ENCODE measurements at regions not wholly inside any gene's neighbourhood (a gene's known extent, or its start where the extent isn't known, plus 50 kb on each side); places are given as distances from the start of the nearest gene placed in this dataset.

DNA sequence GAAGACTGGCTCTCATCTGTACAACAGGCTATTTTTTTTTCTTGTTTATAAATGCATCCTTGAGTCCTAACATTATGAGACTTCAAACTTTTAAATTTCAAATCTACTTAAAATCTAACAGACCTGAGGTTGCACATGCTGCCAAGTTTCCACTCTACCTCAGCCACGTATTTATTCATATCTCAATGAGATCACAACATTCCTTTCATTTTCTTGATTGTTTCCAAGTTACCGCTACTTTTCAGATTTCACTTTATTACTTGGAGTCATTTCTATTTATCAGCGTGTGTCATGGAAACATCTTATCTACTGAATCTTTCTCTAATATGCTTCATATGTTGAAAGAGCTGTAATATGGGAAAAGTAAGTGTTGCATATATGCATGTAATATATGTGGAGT is 1257.5 kb upstream of the ATXN8OS start:
- H3K4me1 ChIP-seq, result no peaks in the 10 kb centered on the region
- no peaks in the 10 kb centered on the region for H3K27me3 Mint-ChIP-seq (ENCODE audit: insufficient read depth, unreplicated experiment)
- H3K4me3 ChIP-seq (ENCODE audit: low read depth, low read length), result no peak overlapping the region
- no peaks in the 10 kb centered on the region for H3K4me1 Mint-ChIP-seq (ENCODE audit: low read depth, unreplicated experiment)
- no peak overlapping the region for H3K27ac Mint-ChIP-seq (ENCODE audit: unreplicated experiment)
- ChIA-PET CTCF (no interaction called here), POLR2A (no interaction called here)
- no TSS peak for BruUV-seq (replicated peaks)
- no peaks in the 10 kb centered on the region for H3K36me3 Mint-ChIP-seq (ENCODE audit: insufficient read depth, unreplicated experiment)
- no peaks in the 10 kb centered on the region for H3K36me3 ChIP-seq (ENCODE audit: control insufficient read depth, insufficient read depth, low read length)
- no peak for DNase-seq
- H3K4me3 Mint-ChIP-seq (ENCODE audit: unreplicated experiment), result no peak overlapping the region
- no peaks in the 10 kb centered on the region for H3K9me3 ChIP-seq
- peaks cover 3% of the 10 kb centered on the region for H3K9me3 Mint-ChIP-seq (ENCODE audit: unreplicated experiment)
- intact Hi-C loops (cut with micrococcal nuclease; ENCODE audit: unreplicated experiment), result no loop called here
- TF ChIP-seq, protein P1, sequence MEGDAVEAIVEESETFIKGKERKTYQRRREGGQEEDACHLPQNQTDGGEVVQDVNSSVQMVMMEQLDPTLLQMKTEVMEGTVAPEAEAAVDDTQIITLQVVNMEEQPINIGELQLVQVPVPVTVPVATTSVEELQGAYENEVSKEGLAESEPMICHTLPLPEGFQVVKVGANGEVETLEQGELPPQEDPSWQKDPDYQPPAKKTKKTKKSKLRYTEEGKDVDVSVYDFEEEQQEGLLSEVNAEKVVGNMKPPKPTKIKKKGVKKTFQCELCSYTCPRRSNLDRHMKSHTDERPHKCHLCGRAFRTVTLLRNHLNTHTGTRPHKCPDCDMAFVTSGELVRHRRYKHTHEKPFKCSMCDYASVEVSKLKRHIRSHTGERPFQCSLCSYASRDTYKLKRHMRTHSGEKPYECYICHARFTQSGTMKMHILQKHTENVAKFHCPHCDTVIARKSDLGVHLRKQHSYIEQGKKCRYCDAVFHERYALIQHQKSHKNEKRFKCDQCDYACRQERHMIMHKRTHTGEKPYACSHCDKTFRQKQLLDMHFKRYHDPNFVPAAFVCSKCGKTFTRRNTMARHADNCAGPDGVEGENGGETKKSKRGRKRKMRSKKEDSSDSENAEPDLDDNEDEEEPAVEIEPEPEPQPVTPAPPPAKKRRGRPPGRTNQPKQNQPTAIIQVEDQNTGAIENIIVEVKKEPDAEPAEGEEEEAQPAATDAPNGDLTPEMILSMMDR (IDR thresholded peaks at IDR 0.05; ENCODE audit: insufficient read depth in 1 of 2, low read depth in 1 of 2, low read length in 1 of 2, severe bottlenecking in 1 of 2, unreplicated experiment in 1 of 2), result no peak
- H3K27me3 ChIP-seq (replicated peaks; ENCODE audit: control insufficient read depth, insufficient read depth, low read length), result no peaks in the 10 kb centered on the region

DNA sequence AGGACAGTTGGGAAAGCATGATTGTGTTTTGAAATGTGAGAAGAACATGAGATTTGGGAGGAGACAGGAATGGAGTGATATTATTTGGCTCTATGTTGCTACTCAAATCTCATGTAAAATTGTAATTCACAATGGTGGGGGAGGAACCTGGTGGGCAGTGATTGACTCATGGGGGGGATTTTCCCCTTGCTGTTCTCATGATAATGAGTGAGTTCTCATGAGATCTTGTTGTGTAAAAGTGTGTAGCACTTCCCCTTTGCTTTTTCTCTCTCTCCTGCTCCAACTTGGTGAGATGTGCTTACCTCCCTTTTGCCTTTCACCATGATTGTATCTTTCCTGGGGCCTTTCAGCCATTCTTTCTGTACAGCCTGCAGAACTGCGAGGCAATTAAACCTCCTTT is 1261.0 kb upstream of the ATXN8OS start:
- intact Hi-C loops (cut with micrococcal nuclease; ENCODE audit: unreplicated experiment), result no loop called here
- POLR2A ChIA-PET, result no interaction called here

DNA sequence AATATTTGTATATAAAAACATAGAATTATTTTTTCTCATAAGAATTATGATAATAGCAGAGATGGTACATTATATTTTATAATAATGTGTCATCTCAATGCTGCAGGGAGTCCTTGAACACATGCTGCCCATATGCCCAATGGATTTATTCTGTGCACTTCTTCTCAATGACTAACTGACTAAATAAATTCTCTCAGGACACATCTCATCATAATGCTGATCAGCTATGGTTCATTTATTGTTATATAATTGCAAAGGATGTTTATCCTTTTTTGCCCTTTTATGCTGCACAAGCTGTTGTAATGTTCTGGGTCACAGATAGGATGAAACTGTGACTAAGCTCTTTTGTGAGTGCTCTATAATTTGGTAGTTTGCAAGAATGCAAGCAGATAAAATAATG is 1273.3 kb upstream of the ATXN8OS start:
- Mint-ChIP-seq H3K9me3 (ENCODE audit: unreplicated experiment) (peaks cover 6% of the 10 kb centered on the region), H3K27ac (ENCODE audit: unreplicated experiment) (no peak overlapping the region), H3K4me1 (ENCODE audit: low read depth, unreplicated experiment) (no peaks in the 10 kb centered on the region), H3K27me3 (ENCODE audit: insufficient read depth, unreplicated experiment) (peaks cover 7% of the 10 kb centered on the region), H3K4me3 (ENCODE audit: unreplicated experiment) (no peak overlapping the region), H3K36me3 (ENCODE audit: insufficient read depth, unreplicated experiment) (no peaks in the 10 kb centered on the region)
- Histone ChIP-seq H3K9me3 (no peaks in the 10 kb centered on the region; the same call in 1 of the 2 replicates), H3K4me3 (ENCODE audit: low read depth, low read length) (no peak overlapping the region), H3K36me3 (ENCODE audit: control insufficient read depth, insufficient read depth, low read length) (no peaks in the 10 kb centered on the region), H3K4me1 (no peaks in the 10 kb centered on the region), H3K27me3 (replicated peaks; ENCODE audit: control insufficient read depth, insufficient read depth, low read length) (no peaks in the 10 kb centered on the region)
- BruUV-seq (replicated peaks), result no TSS peak
- TF ChIP-seq, protein P1 (IDR thresholded peaks at IDR 0.05; ENCODE audit: insufficient read depth in 1 of 2, low read depth in 1 of 2, low read length in 1 of 2, severe bottlenecking in 1 of 2, unreplicated experiment in 1 of 2), result no peak
- ChIA-PET POLR2A (no interaction called here), CTCF (no interaction called here)
- no peak for DNase-seq
- intact Hi-C loops (cut with micrococcal nuclease; ENCODE audit: unreplicated experiment), result no loop called here

More for the DNA sequence above, 1261.0 kb upstream of the ATXN8OS start:
- DNase-seq, result no peak
- Mint-ChIP-seq H3K9me3 (ENCODE audit: unreplicated experiment) (peaks cover 10% of the 10 kb centered on the region), H3K4me1 (ENCODE audit: low read depth, unreplicated experiment) (no peaks in the 10 kb centered on the region), H3K27me3 (ENCODE audit: insufficient read depth, unreplicated experiment) (no peaks in the 10 kb centered on the region), H3K27ac (ENCODE audit: unreplicated experiment) (no peak overlapping the region), H3K36me3 (ENCODE audit: insufficient read depth, unreplicated experiment) (no peaks in the 10 kb centered on the region), H3K4me3 (ENCODE audit: unreplicated experiment) (no peak overlapping the region)
- Histone ChIP-seq H3K36me3 (ENCODE audit: control insufficient read depth, insufficient read depth, low read length) (no peaks in the 10 kb centered on the region), H3K9me3 (no peaks in the 10 kb centered on the region), H3K27me3 (replicated peaks; ENCODE audit: control insufficient read depth, insufficient read depth, low read length) (no peaks in the 10 kb centered on the region), H3K4me1 (no peaks in the 10 kb centered on the region), H3K4me3 (ENCODE audit: low read depth, low read length) (no peak overlapping the region)
- BruUV-seq (replicated peaks), result no TSS peak
- TF ChIP-seq, protein P1 (IDR thresholded peaks at IDR 0.05; ENCODE audit: insufficient read depth in 1 of 2, low read depth in 1 of 2, low read length in 1 of 2, severe bottlenecking in 1 of 2, unreplicated experiment in 1 of 2), result no peak
- CTCF ChIA-PET, result no interaction called here

All from Caco-2 (cell line).